ENCODE measurements at regions not wholly inside any gene's neighbourhood (a gene's known extent, or its start where the extent isn't known, plus 50 kb on each side); places are given as distances from the start of the nearest gene placed in this dataset.

GRCh38 chr1:25079048-25079447, 149.0 kb upstream of the RUNX3 start:
- no peak overlapping the region for H3K4me3 ChIP-seq (ENCODE audit: low read length)
- H3K27me3 ChIP-seq (ENCODE audit: insufficient read depth, low read length) = no peaks in the 10 kb centered on the region
- no peaks in the 10 kb centered on the region for H3K36me3 ChIP-seq (ENCODE audit: insufficient read depth, low read length)
- no peaks in the 10 kb centered on the region for H3K4me1 ChIP-seq (ENCODE audit: insufficient read depth, low read length)
- no peak overlapping the region for H3K9ac ChIP-seq (ENCODE audit: low read depth, low read length)
- H3K27ac ChIP-seq (ENCODE audit: low read depth, low read length) = no peak overlapping the region
- H3K9me3 ChIP-seq (ENCODE audit: insufficient read depth, low read depth, low read length) = no peaks in the 10 kb centered on the region

GRCh38 chr1:25074351-25075227, 144.5 kb upstream of the RUNX3 start:
- no peak overlapping the region for H3K9ac ChIP-seq (ENCODE audit: low read depth, low read length)
- no peaks in the 10 kb centered on the region for H3K36me3 ChIP-seq (ENCODE audit: insufficient read depth, low read length)
- no peaks in the 10 kb centered on the region for H3K4me1 ChIP-seq (ENCODE audit: insufficient read depth, low read length)
- no peaks in the 10 kb centered on the region for H3K27me3 ChIP-seq (ENCODE audit: insufficient read depth, low read length)
- no peaks in the 10 kb centered on the region for H3K9me3 ChIP-seq (ENCODE audit: insufficient read depth, low read depth, low read length)
- 85% methylated on average over 13 of the region's 13 CpGs for WGBS
- H3K4me3 ChIP-seq (ENCODE audit: low read length) = no peak overlapping the region
- H3K27ac ChIP-seq (ENCODE audit: low read depth, low read length) = no peak overlapping the region

DNA sequence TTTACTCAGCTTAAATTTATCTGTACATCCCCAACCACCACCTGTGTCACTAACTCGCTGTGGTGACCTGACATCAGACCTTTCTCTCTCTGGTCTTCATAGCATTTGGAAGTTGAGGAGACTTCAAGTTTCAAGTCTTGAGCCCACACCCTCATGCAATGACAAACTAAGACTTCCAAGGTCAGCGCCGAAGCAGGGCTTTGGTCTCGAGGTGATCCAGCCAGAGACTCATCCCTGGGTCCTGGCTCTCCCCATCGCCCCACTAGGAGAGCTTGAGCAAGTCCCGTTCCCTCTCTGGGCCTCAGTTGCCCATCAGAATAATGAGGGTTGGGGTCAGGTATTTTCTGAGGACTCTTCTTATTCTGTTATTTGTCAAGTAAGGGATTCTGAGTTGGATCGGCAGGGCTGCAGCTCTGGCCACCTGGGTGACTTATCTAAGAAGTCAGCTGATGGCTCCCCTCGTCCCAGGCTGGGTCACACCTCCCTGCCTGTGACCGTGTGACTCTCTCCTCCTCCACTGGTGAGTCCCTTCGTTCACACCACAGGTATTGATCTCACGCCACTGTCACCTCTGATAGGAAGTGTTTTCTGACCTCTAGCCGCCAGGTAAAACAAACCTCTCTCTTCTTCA, 143.7 kb upstream of the RUNX3 start:
- H3K4me1 ChIP-seq (ENCODE audit: insufficient read depth, low read length) = no peaks in the 10 kb centered on the region
- H3K9me3 ChIP-seq (ENCODE audit: insufficient read depth, low read depth, low read length) = no peaks in the 10 kb centered on the region
- no peaks in the 10 kb centered on the region for H3K27me3 ChIP-seq (ENCODE audit: insufficient read depth, low read length)
- no peaks in the 10 kb centered on the region for H3K36me3 ChIP-seq (ENCODE audit: insufficient read depth, low read length)
- no peak overlapping the region for H3K27ac ChIP-seq (ENCODE audit: low read depth, low read length)
- no peak overlapping the region for H3K9ac ChIP-seq (ENCODE audit: low read depth, low read length)
- 93% methylated on average over 12 of the region's 12 CpGs for WGBS
- H3K4me3 ChIP-seq (ENCODE audit: low read length) = no peak overlapping the region

GRCh38 chr1:25072461-25072860, 142.4 kb upstream of the RUNX3 start:
- H3K27me3 ChIP-seq (ENCODE audit: insufficient read depth, low read length) = no peaks in the 10 kb centered on the region
- no peak overlapping the region for H3K9ac ChIP-seq (ENCODE audit: low read depth, low read length)
- 94% methylated on average over 5 of the region's 5 CpGs for WGBS
- H3K4me3 ChIP-seq (ENCODE audit: low read length) = no peak overlapping the region
- H3K4me1 ChIP-seq (ENCODE audit: insufficient read depth, low read length) = no peaks in the 10 kb centered on the region; the same call in 1 of the 2 replicates
- no peaks in the 10 kb centered on the region for H3K36me3 ChIP-seq (ENCODE audit: insufficient read depth, low read length)
- no peak overlapping the region for H3K27ac ChIP-seq (ENCODE audit: low read depth, low read length)
- H3K9me3 ChIP-seq (ENCODE audit: insufficient read depth, low read depth, low read length) = no peaks in the 10 kb centered on the region

DNA sequence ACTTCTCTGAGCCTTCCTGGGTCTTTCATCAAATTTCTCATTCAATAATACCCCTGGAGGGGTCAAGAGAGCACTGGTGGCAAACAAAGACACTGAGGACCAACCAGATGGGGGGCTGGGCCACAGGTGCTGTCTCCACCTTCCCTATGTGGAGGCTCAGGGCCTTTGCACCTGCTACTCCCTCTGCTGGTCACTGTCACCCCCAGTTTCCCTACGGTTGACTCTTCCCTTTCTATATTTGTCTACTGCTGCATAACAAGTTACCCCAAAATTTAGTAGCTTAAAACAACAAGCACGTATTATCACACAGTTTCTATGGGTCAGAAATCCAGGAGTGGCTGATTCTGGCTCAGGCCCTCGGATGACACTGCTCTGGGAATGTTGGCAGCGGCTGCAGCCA, 138.8 kb upstream of the RUNX3 start:
- Histone ChIP-seq H3K27ac (ENCODE audit: low read depth, low read length) (no peak overlapping the region), H3K36me3 (ENCODE audit: insufficient read depth, low read length) (no peaks in the 10 kb centered on the region), H3K9me3 (ENCODE audit: insufficient read depth, low read depth, low read length) (no peaks in the 10 kb centered on the region), H3K4me1 (ENCODE audit: insufficient read depth, low read length) (peaks cover 5% of the 10 kb centered on the region; the same call in 1 of the 2 replicates), H3K9ac (ENCODE audit: low read depth, low read length) (no peak overlapping the region), H3K4me3 (ENCODE audit: low read length) (no peak overlapping the region), H3K27me3 (ENCODE audit: insufficient read depth, low read length) (no peaks in the 10 kb centered on the region)
- WGBS = 89% methylated on average over 4 of the region's 4 CpGs

DNA sequence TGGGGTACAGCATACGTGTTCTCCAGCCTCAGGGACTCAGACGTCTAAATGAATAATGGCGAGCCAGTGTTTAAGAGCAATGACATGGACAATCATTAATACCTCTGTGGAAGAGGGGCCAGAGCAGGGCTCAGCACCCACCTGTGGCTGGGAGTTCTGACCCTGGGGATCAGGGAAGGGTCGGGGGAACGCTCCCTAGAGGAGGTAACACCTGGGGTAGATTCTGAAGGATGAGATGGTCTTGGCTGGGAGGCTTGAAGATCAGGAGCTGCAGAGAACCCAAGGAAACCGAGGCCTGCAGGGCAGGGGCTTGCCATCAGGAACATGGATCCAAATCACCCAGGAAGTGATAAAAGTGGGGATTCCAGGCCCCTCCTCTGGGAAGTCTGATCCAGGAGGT, 138.2 kb upstream of the RUNX3 start:
- H3K9ac ChIP-seq (ENCODE audit: low read depth, low read length) = no peak overlapping the region
- no peaks in the 10 kb centered on the region for H3K36me3 ChIP-seq (ENCODE audit: insufficient read depth, low read length)
- no peak overlapping the region for H3K27ac ChIP-seq (ENCODE audit: low read depth, low read length)
- no peak overlapping the region for H3K4me3 ChIP-seq (ENCODE audit: low read length)
- H3K9me3 ChIP-seq (ENCODE audit: insufficient read depth, low read depth, low read length) = no peaks in the 10 kb centered on the region
- WGBS = 95% methylated on average over 6 of the region's 6 CpGs
- H3K4me1 ChIP-seq (ENCODE audit: insufficient read depth, low read length) = peaks cover 5% of the 10 kb centered on the region; the same call in 1 of the 2 replicates
- no peaks in the 10 kb centered on the region for H3K27me3 ChIP-seq (ENCODE audit: insufficient read depth, low read length)

GRCh38 chr1:25067518-25068251, 137.6 kb upstream of the RUNX3 start:
- no peak overlapping the region for H3K9ac ChIP-seq (ENCODE audit: low read depth, low read length)
- H3K36me3 ChIP-seq (ENCODE audit: insufficient read depth, low read length) = no peaks in the 10 kb centered on the region
- no peak overlapping the region for H3K27ac ChIP-seq (ENCODE audit: low read depth, low read length)
- H3K9me3 ChIP-seq (ENCODE audit: insufficient read depth, low read depth, low read length) = no peaks in the 10 kb centered on the region
- no peak overlapping the region for H3K4me3 ChIP-seq (ENCODE audit: low read length)
- WGBS = 67% methylated on average over 9 of the region's 9 CpGs
- H3K4me1 ChIP-seq (ENCODE audit: insufficient read depth, low read length) = peaks cover 5% of the 10 kb centered on the region; the same call in 1 of the 2 replicates
- no peaks in the 10 kb centered on the region for H3K27me3 ChIP-seq (ENCODE audit: insufficient read depth, low read length)

DNA sequence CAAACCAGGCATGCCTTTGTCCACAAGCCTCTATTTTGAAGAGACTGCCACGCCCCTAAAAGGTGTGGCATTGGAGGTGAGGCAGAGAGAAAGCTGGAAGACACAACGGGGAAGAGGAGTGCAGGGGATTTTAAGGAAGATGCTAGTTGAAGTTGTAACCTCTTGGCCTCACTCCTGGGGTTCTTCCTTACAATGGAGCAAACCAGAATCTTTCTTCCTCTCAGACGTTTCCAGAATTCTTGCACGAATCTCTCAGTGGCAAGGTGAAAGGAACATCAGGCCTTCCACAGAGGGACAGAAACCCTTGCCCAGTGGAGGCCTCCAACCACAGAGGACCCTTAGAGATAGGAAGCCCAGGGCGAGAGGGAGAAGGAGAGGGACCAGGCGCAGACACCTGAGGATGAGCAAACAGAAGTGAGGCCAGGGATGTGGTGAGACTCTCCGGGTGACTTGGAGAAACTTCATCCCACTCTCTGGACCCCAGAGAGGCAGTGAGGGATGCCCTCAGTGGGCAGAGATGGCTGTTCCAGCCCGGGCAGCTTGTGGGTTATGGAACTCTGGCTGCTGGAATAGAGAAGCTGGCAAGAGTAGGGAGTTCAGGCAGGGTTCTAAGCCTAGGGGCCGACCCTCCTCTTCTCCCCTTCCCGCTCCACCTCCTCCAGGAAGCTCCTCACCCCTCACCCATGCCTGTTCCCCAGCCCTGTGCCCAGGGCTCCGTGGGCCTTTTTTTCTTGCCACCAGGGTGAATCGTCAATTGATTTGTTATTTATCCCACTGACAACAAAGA, 136.8 kb upstream of the RUNX3 start:
- Histone ChIP-seq H3K27me3 (ENCODE audit: insufficient read depth, low read length) (no peaks in the 10 kb centered on the region), H3K36me3 (ENCODE audit: insufficient read depth, low read length) (no peaks in the 10 kb centered on the region)

DNA sequence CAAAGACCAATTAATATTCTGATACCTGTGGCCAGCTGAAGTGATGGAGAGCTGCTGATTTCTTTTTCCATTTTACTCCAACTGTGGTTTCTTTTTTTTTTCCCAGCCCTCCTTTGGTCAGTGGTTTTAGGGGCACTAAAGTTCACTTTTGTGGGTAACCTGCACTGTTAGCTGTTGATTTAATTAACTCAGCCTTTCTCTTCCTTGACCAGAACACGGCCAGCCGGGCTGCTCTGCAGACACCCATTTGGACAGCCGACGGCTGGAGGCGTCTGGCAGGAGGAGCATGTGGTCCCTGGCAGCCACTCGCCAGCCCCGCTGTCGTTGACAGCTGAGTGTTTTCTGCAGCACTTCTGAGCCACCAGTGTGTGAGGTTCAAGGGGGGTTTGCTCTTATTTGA, 136.2 kb upstream of the RUNX3 start:
- 65% methylated on average over 8 of the region's 8 CpGs for WGBS
- no peaks in the 10 kb centered on the region for H3K9me3 ChIP-seq (ENCODE audit: insufficient read depth, low read depth, low read length)
- H3K4me3 ChIP-seq (ENCODE audit: low read length) = no peak overlapping the region
- peaks cover 5% of the 10 kb centered on the region; the same call in 1 of the 2 replicates for H3K4me1 ChIP-seq (ENCODE audit: insufficient read depth, low read length)
- no peak overlapping the region for H3K9ac ChIP-seq (ENCODE audit: low read depth, low read length)
- no peaks in the 10 kb centered on the region for H3K36me3 ChIP-seq (ENCODE audit: insufficient read depth, low read length)
- no peak overlapping the region for H3K27ac ChIP-seq (ENCODE audit: low read depth, low read length)
- H3K27me3 ChIP-seq (ENCODE audit: insufficient read depth, low read length) = no peaks in the 10 kb centered on the region

More for the DNA sequence above, 136.8 kb upstream of the RUNX3 start:
- no peak overlapping the region for H3K9ac ChIP-seq (ENCODE audit: low read depth, low read length)
- no peaks in the 10 kb centered on the region for H3K9me3 ChIP-seq (ENCODE audit: insufficient read depth, low read depth, low read length)
- H3K4me1 ChIP-seq (ENCODE audit: insufficient read depth, low read length) = peaks cover 5% of the 10 kb centered on the region; the same call in 1 of the 2 replicates
- no peak overlapping the region for H3K27ac ChIP-seq (ENCODE audit: low read depth, low read length)
- WGBS = 76% methylated on average over 12 of the region's 12 CpGs
- H3K4me3 ChIP-seq (ENCODE audit: low read length) = no peak overlapping the region

GRCh38 chr1:25065795-25066238, 135.7 kb upstream of the RUNX3 start:
- WGBS = 74% methylated on average over 18 of the region's 18 CpGs
- Histone ChIP-seq H3K4me3 (ENCODE audit: low read length) (no peak overlapping the region), H3K36me3 (ENCODE audit: insufficient read depth, low read length) (no peaks in the 10 kb centered on the region), H3K27ac (ENCODE audit: low read depth, low read length) (no peak overlapping the region), H3K9ac (ENCODE audit: low read depth, low read length) (no peak overlapping the region), H3K9me3 (ENCODE audit: insufficient read depth, low read depth, low read length) (no peaks in the 10 kb centered on the region), H3K27me3 (ENCODE audit: insufficient read depth, low read length) (no peaks in the 10 kb centered on the region), H3K4me1 (ENCODE audit: insufficient read depth, low read length) (peaks cover 5% of the 10 kb centered on the region; the same call in 1 of the 2 replicates)
